Prostate gland (tissue), 2 donors: ENCODE measurements at regions not wholly inside any gene's neighbourhood (a gene's known extent, or its start where the extent isn't known, plus 50 kb on each side); places are given as distances from the start of the nearest gene placed in this dataset.

Experiments used
- DNase-seq: peaks from one replicate; pipeline ENCODE4 v3.0.0-alpha.2; 2019; ENCODE audit warnings: low spot score
- H3K27ac ChIP-seq, 2 donors: fragments of 200-600 bp; sonication (generic); 2 replicates each; pipeline ENCODE4 v1.5.1; 2017 to 2019
- H3K27me3 ChIP-seq: fragments of 200-600 bp; sonication (generic); replicated peaks from 2 replicates; pipeline ENCODE4 v1.5.1; 2019; ENCODE audit not compliant: insufficient read depth
- H3K36me3 ChIP-seq, 2 donors: fragments of 200-600 bp; sonication (generic); 1 replicate in 1 of 2; 2 replicates in 1 of 2; pipeline versions ENCODE4 v1.5.1 to v1.8.1; 2017 to 2019
- H3K4me1 ChIP-seq: fragments of 200-600 bp; sonication (generic); replicated peaks from 2 replicates; pipeline ENCODE4 v1.5.1; 2019
- H3K4me3 ChIP-seq, 2 donors: fragments of 200-600 bp; sonication (generic); 2 replicates each; pipeline ENCODE4 v1.5.1; 2017 to 2019
- H3K9me3 ChIP-seq: fragments of 200-600 bp; sonication (generic); 2 replicates; pipeline ENCODE4 v1.5.1; 2017
- CTCF ChIP-seq, 4 experiments: fragments of 200-600 bp in 2 of 4; fragments of 450-650 bp in 2 of 4; sonication (generic) in 2 of 4; IDR thresholded peaks; 1 replicate in 3 of 4; 2 replicates in 1 of 4; pipeline ENCODE4 v1.5.1; 2016 to 2019; ENCODE audit warnings: antibody characterized with exemption in 4 of 4, mild to moderate bottlenecking in 2 of 4, moderate library complexity in 2 of 4
- POLR2A ChIP-seq: fragments of 450-650 bp; IDR thresholded peaks from one replicate; pipeline ENCODE4 v1.6.1; 2016; ENCODE audit warnings: antibody characterized with exemption, mild to moderate bottlenecking
- POLR2AphosphoS5 ChIP-seq: sonication (generic); formaldehyde crosslinking; IDR thresholded peaks from one replicate; pipeline ENCODE4 v1.6.1; 2017; ENCODE audit warnings: antibody characterized with exemption
- WGBS: methylation state at CpG from one replicate; pipeline ENCODE4 v1.1.5; 2018; 5-methylcytosine and 5-hydroxymethylcytosine counted together
- intact Hi-C: fragments of 100-400 bp; cut with DNase I; formaldehyde crosslinking; loops from one replicate; pipeline ENCODE4 v1.14.2; 2022

- TF ChIP-seq CTCF (IDR thresholded peaks at IDR 0.05) (no peak), POLR2AphosphoS5 (no peak), POLR2A (no peak)
- DNase-seq, result no peak
- no peak overlapping the region for H3K27ac ChIP-seq
- no peak overlapping the region for H3K4me3 ChIP-seq
- H3K9me3 ChIP-seq, result no peaks in the 10 kb centered on the region
- WGBS, result 88% methylated on average over 10 of the region's 10 CpGs
- intact Hi-C loops, result no loop called here
- H3K36me3 ChIP-seq, result no peaks in the 10 kb centered on the region
- H3K27me3 ChIP-seq, result no peaks in the 10 kb centered on the region
- peaks cover 4% of the 10 kb centered on the region for H3K4me1 ChIP-seq
These were observed 65.2 kb upstream of the CIBAR2 start for GRCh38 chr16:85177448-85177846.

- no peak for DNase-seq
- no peaks in the 10 kb centered on the region for H3K36me3 ChIP-seq
- TF ChIP-seq POLR2AphosphoS5 (no peak), POLR2A (no peak), CTCF (IDR thresholded peaks at IDR 0.05) (no peak)
- WGBS, result 94% methylated on average over 14 of the region's 14 CpGs
- no peaks in the 10 kb centered on the region for H3K27me3 ChIP-seq
- intact Hi-C loops, result no loop called here
- H3K9me3 ChIP-seq, result no peaks in the 10 kb centered on the region
- no peak overlapping the region for H3K4me3 ChIP-seq
- H3K27ac ChIP-seq, result no peak overlapping the region
- H3K4me1 ChIP-seq, result peaks cover 4% of the 10 kb centered on the region
These were observed 65.8 kb upstream of the CIBAR2 start for GRCh38 chr16:85178006-85178591.

GRCh38 chr16:85178596-85178995, 66.3 kb upstream of the CIBAR2 start:
- Histone ChIP-seq H3K4me3 (no peak overlapping the region), H3K36me3 (no peaks in the 10 kb centered on the region), H3K9me3 (no peaks in the 10 kb centered on the region), H3K4me1 (peaks cover 4% of the 10 kb centered on the region), H3K27ac (no peak overlapping the region), H3K27me3 (no peaks in the 10 kb centered on the region)
- 88% methylated on average over 11 of the region's 11 CpGs for WGBS
- DNase-seq, result no peak
- intact Hi-C loops, result no loop called here
- TF ChIP-seq CTCF (IDR thresholded peaks at IDR 0.05) (no peak), POLR2A (no peak), POLR2AphosphoS5 (no peak)

GRCh38 chr16:85179344-85180046, 67.2 kb upstream of the CIBAR2 start:
- Histone ChIP-seq H3K4me1 (no peaks in the 10 kb centered on the region), H3K27me3 (no peaks in the 10 kb centered on the region), H3K9me3 (no peaks in the 10 kb centered on the region), H3K27ac (no peak overlapping the region), H3K4me3 (no peak overlapping the region), H3K36me3 (no peaks in the 10 kb centered on the region)
- DNase-seq, result no peak
- no peak for TF ChIP-seq POLR2A
- TF ChIP-seq POLR2AphosphoS5, result no peak
- no peak for TF ChIP-seq CTCF (IDR thresholded peaks at IDR 0.05)
- 82% methylated on average over 15 of the region's 15 CpGs for WGBS
- intact Hi-C loops, result no loop called here
